HEK293 (cell line): ENCODE measurements at regions not wholly inside any gene's neighbourhood (a gene's known extent, or its start where the extent isn't known, plus 50 kb on each side); places are given as distances from the start of the nearest gene placed in this dataset.

Source experiments
- HIC1 ChIP-seq: fragments of 450-650 bp; formaldehyde crosslinking; IDR thresholded peaks from 2 replicates; pipeline ENCODE4 v1.5.1; 2016; ENCODE audit warnings: missing biosample characterization, missing genetic modification characterization
- KLF1 ChIP-seq: fragments of 450-650 bp; formaldehyde crosslinking; IDR thresholded peaks from 2 replicates; pipeline ENCODE4 v1.5.1; 2016; ENCODE audit warnings: missing biosample characterization, missing genetic modification characterization
- MEIS1 ChIP-seq: sonication (generic); formaldehyde crosslinking; IDR thresholded peaks from 2 replicates; pipeline ENCODE4 v1.8.1; 2022; ENCODE audit warnings: missing genetic modification reagents, mild to moderate bottlenecking, borderline replicate concordance
- REPIN1 ChIP-seq: fragments of 450-650 bp; formaldehyde crosslinking; IDR thresholded peaks from 2 replicates; pipeline ENCODE4 v1.5.1; 2017; ENCODE audit warnings: missing biosample characterization, missing genetic modification characterization, low read depth
- SCRT2 ChIP-seq: fragments of 450-650 bp; formaldehyde crosslinking; IDR thresholded peaks from 2 replicates; pipeline ENCODE4 v1.5.1; 2016; ENCODE audit warnings: missing biosample characterization, missing genetic modification characterization
- TCF7L2 ChIP-seq: IDR thresholded peaks from 2 replicates; pipeline ENCODE4 v1.6.1; 2011; ENCODE audit warnings: low read depth, mild to moderate bottlenecking, inconsistent platforms, low read length, moderate library complexity, borderline replicate concordance
- ZBTB10 ChIP-seq: fragments of 450-650 bp; formaldehyde crosslinking; IDR thresholded peaks from 2 replicates; pipeline ENCODE4 v1.5.1; 2016; ENCODE audit warnings: missing biosample characterization, missing genetic modification characterization
- ZBTB17 ChIP-seq: fragments of 450-650 bp; formaldehyde crosslinking; IDR thresholded peaks from 2 replicates; pipeline ENCODE4 v1.5.1; 2016; ENCODE audit warnings: missing biosample characterization, missing genetic modification characterization
- ZFP69B ChIP-seq: fragments of 450-650 bp; formaldehyde crosslinking; IDR thresholded peaks from 2 replicates; pipeline ENCODE4 v1.5.1; 2016; ENCODE audit warnings: missing biosample characterization, missing genetic modification characterization
- ZNF133 ChIP-seq: fragments of 450-650 bp; formaldehyde crosslinking; IDR thresholded peaks from 2 replicates; pipeline ENCODE4 v1.5.1; 2016; ENCODE audit warnings: missing biosample characterization, missing genetic modification characterization
- ZNF423 ChIP-seq: fragments of 450-650 bp; formaldehyde crosslinking; IDR thresholded peaks from 2 replicates; pipeline ENCODE4 v1.5.1; 2016; ENCODE audit warnings: missing biosample characterization, missing genetic modification characterization
- ZNF426 ChIP-seq: fragments of 450-650 bp; formaldehyde crosslinking; IDR thresholded peaks from 2 replicates; pipeline ENCODE4 v1.5.1; 2017; ENCODE audit warnings: missing biosample characterization, missing genetic modification characterization, mild to moderate bottlenecking, inconsistent platforms, moderate library complexity
- ZNF510 ChIP-seq: fragments of 450-650 bp; formaldehyde crosslinking; IDR thresholded peaks from 2 replicates; pipeline ENCODE4 v1.5.1; 2018; ENCODE audit warnings: mild to moderate bottlenecking, missing genetic modification characterization, missing biosample characterization; ENCODE audit not compliant: insufficient replicate concordance
- ZNF514 ChIP-seq: fragments of 450-650 bp; formaldehyde crosslinking; IDR thresholded peaks from 2 replicates; pipeline ENCODE4 v1.5.1; 2016; ENCODE audit warnings: missing biosample characterization, missing genetic modification characterization
- ZNF623 ChIP-seq: fragments of 450-650 bp; formaldehyde crosslinking; IDR thresholded peaks from 2 replicates; pipeline ENCODE4 v1.5.1; 2016; ENCODE audit warnings: missing biosample characterization, missing genetic modification characterization
- ZNF624 ChIP-seq: fragments of 450-650 bp; formaldehyde crosslinking; IDR thresholded peaks from 2 replicates; pipeline ENCODE4 v1.5.1; 2017; ENCODE audit warnings: missing biosample characterization, missing genetic modification characterization
- ZNF626 ChIP-seq: fragments of 450-650 bp; sonication (Bioruptor Pico); formaldehyde crosslinking; IDR thresholded peaks from 2 replicates; pipeline ENCODE4 v1.5.1; 2018; ENCODE audit warnings: missing biosample characterization, missing genetic modification characterization, inconsistent platforms
- ZNF629 ChIP-seq: fragments of 450-650 bp; formaldehyde crosslinking; IDR thresholded peaks from 2 replicates; pipeline ENCODE4 v1.5.1; 2017; ENCODE audit warnings: missing biosample characterization, missing genetic modification characterization
- ZNF692 ChIP-seq: fragments of 450-650 bp; formaldehyde crosslinking; IDR thresholded peaks from 2 replicates; pipeline ENCODE4 v1.5.1; 2016; ENCODE audit warnings: missing biosample characterization, missing genetic modification characterization
- ZNF747 ChIP-seq: fragments of 450-650 bp; formaldehyde crosslinking; IDR thresholded peaks from 2 replicates; pipeline ENCODE4 v1.5.1; 2016; ENCODE audit warnings: missing biosample characterization, missing genetic modification characterization
- ZNF830 ChIP-seq: fragments of 450-650 bp; IDR thresholded peaks from 2 replicates; pipeline ENCODE4 v1.5.0; 2018; ENCODE audit warnings: missing biosample characterization, missing genetic modification characterization, low read depth, mild to moderate bottlenecking, moderate library complexity
- ZNF837 ChIP-seq: fragments of 450-650 bp; formaldehyde crosslinking; IDR thresholded peaks from 2 replicates; pipeline ENCODE4 v1.5.1; 2016; ENCODE audit warnings: missing biosample characterization, missing genetic modification characterization
- TF ChIP-seq, protein P1 (sequence below): fragments of 450-650 bp; formaldehyde crosslinking; IDR thresholded peaks from 2 replicates; pipeline ENCODE4 v1.5.1; 2016; ENCODE audit warnings: missing biosample characterization, missing genetic modification characterization
- TF ChIP-seq, protein P2 (sequence below): fragments of 450-650 bp; formaldehyde crosslinking; IDR thresholded peaks from 2 replicates; pipeline ENCODE4 v1.5.0; 2017; ENCODE audit warnings: missing biosample characterization, missing genetic modification characterization, borderline replicate concordance

DNA sequence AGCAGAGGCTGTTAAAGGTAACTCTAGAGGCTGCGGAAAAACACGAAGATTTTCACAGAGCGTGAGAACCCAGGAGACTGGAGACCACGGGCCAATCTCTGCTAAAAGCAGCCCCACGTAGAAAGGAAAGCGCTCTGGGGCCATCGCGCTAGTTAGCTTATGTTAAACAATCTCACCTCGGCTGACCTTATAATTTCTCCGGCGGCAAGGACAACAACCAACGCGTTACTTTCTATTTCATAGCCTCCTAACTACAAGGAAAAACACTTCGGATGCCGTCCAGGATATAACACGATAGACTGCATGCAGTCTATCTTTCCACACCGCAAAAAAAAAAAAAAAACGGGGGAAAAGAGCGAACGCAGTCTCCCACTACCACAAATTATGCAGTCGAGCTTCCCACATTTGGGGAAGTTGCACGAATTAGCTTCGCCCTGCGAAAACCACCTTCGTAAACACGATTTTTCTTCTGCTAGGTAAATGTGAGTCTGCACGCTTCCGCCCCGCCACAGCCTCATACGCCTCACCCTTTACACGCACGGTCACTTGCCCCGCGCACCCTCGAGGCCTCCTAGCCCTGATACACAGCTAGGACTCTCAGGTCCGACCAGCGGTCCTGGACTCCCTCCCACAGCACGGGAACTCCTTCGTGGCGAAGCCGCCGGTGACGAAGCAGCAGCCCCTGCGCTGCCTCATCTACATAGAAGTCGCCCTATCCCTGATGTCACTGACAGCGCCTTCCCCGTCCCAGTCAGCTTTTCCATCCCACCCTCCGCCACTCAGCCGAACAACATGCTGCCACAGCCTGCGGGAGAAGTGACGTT lies 87.8 kb downstream of the PRKAB2 start (continued):
- TF ChIP-seq, protein P1, sequence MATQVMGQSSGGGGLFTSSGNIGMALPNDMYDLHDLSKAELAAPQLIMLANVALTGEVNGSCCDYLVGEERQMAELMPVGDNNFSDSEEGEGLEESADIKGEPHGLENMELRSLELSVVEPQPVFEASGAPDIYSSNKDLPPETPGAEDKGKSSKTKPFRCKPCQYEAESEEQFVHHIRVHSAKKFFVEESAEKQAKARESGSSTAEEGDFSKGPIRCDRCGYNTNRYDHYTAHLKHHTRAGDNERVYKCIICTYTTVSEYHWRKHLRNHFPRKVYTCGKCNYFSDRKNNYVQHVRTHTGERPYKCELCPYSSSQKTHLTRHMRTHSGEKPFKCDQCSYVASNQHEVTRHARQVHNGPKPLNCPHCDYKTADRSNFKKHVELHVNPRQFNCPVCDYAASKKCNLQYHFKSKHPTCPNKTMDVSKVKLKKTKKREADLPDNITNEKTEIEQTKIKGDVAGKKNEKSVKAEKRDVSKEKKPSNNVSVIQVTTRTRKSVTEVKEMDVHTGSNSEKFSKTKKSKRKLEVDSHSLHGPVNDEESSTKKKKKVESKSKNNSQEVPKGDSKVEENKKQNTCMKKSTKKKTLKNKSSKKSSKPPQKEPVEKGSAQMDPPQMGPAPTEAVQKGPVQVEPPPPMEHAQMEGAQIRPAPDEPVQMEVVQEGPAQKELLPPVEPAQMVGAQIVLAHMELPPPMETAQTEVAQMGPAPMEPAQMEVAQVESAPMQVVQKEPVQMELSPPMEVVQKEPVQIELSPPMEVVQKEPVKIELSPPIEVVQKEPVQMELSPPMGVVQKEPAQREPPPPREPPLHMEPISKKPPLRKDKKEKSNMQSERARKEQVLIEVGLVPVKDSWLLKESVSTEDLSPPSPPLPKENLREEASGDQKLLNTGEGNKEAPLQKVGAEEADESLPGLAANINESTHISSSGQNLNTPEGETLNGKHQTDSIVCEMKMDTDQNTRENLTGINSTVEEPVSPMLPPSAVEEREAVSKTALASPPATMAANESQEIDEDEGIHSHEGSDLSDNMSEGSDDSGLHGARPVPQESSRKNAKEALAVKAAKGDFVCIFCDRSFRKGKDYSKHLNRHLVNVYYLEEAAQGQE (tag by site-specific recombination): peak; percentile 55; the same call in 1 of the 2 replicates
- TF ChIP-seq MEIS1 (no peak), ZNF426 (tag by site-specific recombination) (no peak), ZNF423 (no peak; the same call in 1 of the 2 replicates), ZFP69B (tag by site-specific recombination) (peak; percentile 30; the same call in 1 of the 2 replicates), HIC1 (tag by site-specific recombination) (0 out of 2 replicates have a peak, but pooled peaks have one; percentile 34), ZNF624 (no peak), ZNF747 (tag by site-specific recombination) (no peak), ZNF510 (no peak), ZNF514 (no peak), ZNF830 (tag by site-specific recombination) (no peak), ZNF629 (tag by site-specific recombination) (peak; percentile 96), ZNF692 (tag by site-specific recombination) (peak; percentile 65), ZNF623 (no peak; the same call in 1 of the 2 replicates), TCF7L2 (peak; percentile 20; the same call in 1 of the 2 replicates), ZBTB17 (tag by site-specific recombination) (peak; percentile 82), ZBTB10 (tag by site-specific recombination) (peak; percentile 31), KLF1 (tag by site-specific recombination) (no peak; the same call in 1 of the 2 replicates), SCRT2 (tag by site-specific recombination) (no peak; the same call in 1 of the 2 replicates), ZNF837 (no peak), ZNF133 (no peak), ZNF626 (tag by site-specific recombination) (no peak), REPIN1 (no peak)
- TF ChIP-seq, protein P2, sequence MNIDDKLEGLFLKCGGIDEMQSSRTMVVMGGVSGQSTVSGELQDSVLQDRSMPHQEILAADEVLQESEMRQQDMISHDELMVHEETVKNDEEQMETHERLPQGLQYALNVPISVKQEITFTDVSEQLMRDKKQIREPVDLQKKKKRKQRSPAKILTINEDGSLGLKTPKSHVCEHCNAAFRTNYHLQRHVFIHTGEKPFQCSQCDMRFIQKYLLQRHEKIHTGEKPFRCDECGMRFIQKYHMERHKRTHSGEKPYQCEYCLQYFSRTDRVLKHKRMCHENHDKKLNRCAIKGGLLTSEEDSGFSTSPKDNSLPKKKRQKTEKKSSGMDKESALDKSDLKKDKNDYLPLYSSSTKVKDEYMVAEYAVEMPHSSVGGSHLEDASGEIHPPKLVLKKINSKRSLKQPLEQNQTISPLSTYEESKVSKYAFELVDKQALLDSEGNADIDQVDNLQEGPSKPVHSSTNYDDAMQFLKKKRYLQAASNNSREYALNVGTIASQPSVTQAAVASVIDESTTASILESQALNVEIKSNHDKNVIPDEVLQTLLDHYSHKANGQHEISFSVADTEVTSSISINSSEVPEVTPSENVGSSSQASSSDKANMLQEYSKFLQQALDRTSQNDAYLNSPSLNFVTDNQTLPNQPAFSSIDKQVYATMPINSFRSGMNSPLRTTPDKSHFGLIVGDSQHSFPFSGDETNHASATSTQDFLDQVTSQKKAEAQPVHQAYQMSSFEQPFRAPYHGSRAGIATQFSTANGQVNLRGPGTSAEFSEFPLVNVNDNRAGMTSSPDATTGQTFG (tag by site-specific recombination): no peak
